Ovary (tissue), 7 donors: ENCODE measurements at regions not wholly inside any gene's neighbourhood (a gene's known extent, or its start where the extent isn't known, plus 50 kb on each side); places are given as distances from the start of the nearest gene placed in this dataset.

Source experiments
- DNase-seq, 5 donors: peaks; one replicate each; pipeline ENCODE4 v3.0.0-alpha.2; 2019 to 2020
- H3K27ac ChIP-seq, 2 donors: fragments of 200-600 bp; one replicate each; pipeline versions ENCODE4 v1.5.1 to v1.8.0; 2019 to 2022
- H3K27me3 ChIP-seq: fragments of 200-600 bp; one replicate; pipeline ENCODE4 v1.8.0; 2022
- H3K36me3 ChIP-seq: fragments of 200-600 bp; sonication (generic); one replicate; pipeline ENCODE4 v1.5.1; 2019
- H3K4me1 ChIP-seq: one replicate; pipeline ENCODE4 v1.8.1; 2013; ENCODE audit warnings: mild to moderate bottlenecking, moderate library complexity; ENCODE audit not compliant: insufficient read depth
- H3K4me3 ChIP-seq: fragments of 200-600 bp; sonication (generic); one replicate; pipeline ENCODE4 v1.5.1; 2017
- H3K9me3 ChIP-seq, 2 donors: fragments of 200-600 bp in 1 of 2; sonication (generic) in 1 of 2; one replicate each; pipeline versions ENCODE4 v1.5.1 to v1.8.1; 2013 to 2019; ENCODE audit warnings: mild to moderate bottlenecking in 1 of 2, moderate library complexity in 1 of 2
- EP300 ChIP-seq: sonication (generic); formaldehyde crosslinking; IDR thresholded peaks from one replicate; pipeline ENCODE4 v1.6.1; 2017; ENCODE audit warnings: antibody characterized with exemption
- POLR2A ChIP-seq: fragments of 450-650 bp; IDR thresholded peaks from one replicate; pipeline ENCODE4 v1.6.1; 2017; ENCODE audit warnings: antibody characterized with exemption, mild to moderate bottlenecking, moderate library complexity
- WGBS, 3 donors: extraction: QIAGEN DNeasy Blood & Tissue Kit in 1 of 3; methylation state at CpG; one replicate each; pipeline versions ENCODE4 v1.1.5 to v1.1.7; 2013 to 2017; 5-methylcytosine and 5-hydroxymethylcytosine counted together
- intact Hi-C, 4 donors: fragments of 100-400 bp; cut with DNase I; formaldehyde crosslinking; loops; one replicate each; pipeline versions ENCODE4 v1.11.0 to v1.15.1; 2022 to 2023
- TF ChIP-seq, protein P1 (sequence below), 3 donors: fragments of 450-650 bp in 2 of 3; fragments of 200-600 bp in 1 of 3; IDR thresholded peaks; one replicate each; pipeline versions ENCODE4 v1.5.1 to v1.8.0; 2016 to 2022; ENCODE audit warnings: antibody characterized with exemption in 3 of 3, mild to moderate bottlenecking in 1 of 3
- donor health status: DM: no; HTN: no; CAD: no; lungs with moderate emphysema.
- donor health status: DM: no; HTN: no; CAD: no.
- donor health status: Bipolar disorder and iron deficiency.
- donor health status: DM: no; HTN: no; CAD: no.
- donor health status: DM: yes; HTN: yes; CAD: no.

DNA sequence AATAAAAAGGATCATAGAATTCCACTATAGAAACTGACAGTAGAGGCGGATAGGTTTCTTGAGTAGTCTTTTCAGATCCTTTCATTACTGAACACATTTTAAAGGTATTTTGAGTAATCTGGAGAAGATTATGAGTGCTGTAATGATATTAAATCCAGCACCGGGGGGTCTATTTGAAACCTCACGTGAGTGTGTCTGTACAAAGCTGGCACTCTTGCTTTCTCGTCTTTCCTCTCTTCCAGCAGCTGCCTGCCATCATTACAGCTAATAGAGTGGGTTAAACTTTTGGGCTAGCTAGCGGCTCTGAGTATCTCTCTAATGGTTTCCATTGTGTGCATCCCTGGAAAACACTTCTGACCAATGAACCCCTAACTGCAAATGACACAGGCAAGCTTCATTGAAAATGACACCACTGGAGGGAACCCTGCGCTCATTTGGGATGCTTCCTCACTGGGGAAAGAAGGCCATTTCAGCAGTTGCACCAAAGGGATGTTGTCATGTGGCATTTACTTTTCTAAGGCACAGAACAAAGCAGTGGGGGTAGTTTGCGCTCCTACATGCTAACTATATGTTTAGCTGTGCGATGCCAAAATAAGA is 101.0 kb downstream of the HRH4 start:
- TF ChIP-seq POLR2A (no peak), EP300 (no peak)
- TF ChIP-seq, protein P1, sequence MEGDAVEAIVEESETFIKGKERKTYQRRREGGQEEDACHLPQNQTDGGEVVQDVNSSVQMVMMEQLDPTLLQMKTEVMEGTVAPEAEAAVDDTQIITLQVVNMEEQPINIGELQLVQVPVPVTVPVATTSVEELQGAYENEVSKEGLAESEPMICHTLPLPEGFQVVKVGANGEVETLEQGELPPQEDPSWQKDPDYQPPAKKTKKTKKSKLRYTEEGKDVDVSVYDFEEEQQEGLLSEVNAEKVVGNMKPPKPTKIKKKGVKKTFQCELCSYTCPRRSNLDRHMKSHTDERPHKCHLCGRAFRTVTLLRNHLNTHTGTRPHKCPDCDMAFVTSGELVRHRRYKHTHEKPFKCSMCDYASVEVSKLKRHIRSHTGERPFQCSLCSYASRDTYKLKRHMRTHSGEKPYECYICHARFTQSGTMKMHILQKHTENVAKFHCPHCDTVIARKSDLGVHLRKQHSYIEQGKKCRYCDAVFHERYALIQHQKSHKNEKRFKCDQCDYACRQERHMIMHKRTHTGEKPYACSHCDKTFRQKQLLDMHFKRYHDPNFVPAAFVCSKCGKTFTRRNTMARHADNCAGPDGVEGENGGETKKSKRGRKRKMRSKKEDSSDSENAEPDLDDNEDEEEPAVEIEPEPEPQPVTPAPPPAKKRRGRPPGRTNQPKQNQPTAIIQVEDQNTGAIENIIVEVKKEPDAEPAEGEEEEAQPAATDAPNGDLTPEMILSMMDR (IDR thresholded peaks at IDR 0.05), result no peak
- intact Hi-C loops, result no loop called here
- Histone ChIP-seq H3K27ac (no peak overlapping the region), H3K9me3 (no peaks in the 10 kb centered on the region), H3K4me3 (no peak overlapping the region), H3K36me3 (no peaks in the 10 kb centered on the region), H3K4me1 (no peaks in the 10 kb centered on the region), H3K27me3 (no peaks in the 10 kb centered on the region)
- no peak for DNase-seq
- 80 to 91% (median 87%) methylated on average over 8 of the region's 8 CpGs for WGBS, 3 donors

GRCh38 chr18:24567199-24567598 is 106.8 kb downstream of the HRH4 start:
- Histone ChIP-seq H3K4me3 (no peak overlapping the region), H3K9me3 (no peaks in the 10 kb centered on the region), H3K27ac (no peak overlapping the region), H3K27me3 (no peaks in the 10 kb centered on the region), H3K36me3 (no peaks in the 10 kb centered on the region), H3K4me1 (no peaks in the 10 kb centered on the region)
- intact Hi-C loops, result no loop called here
- DNase-seq, result no peak
- TF ChIP-seq, protein P1 (IDR thresholded peaks at IDR 0.05), result no peak
- no peak for TF ChIP-seq EP300
- TF ChIP-seq POLR2A, result no peak
- WGBS, 3 donors, result 83 to 89% (median 89%) methylated on average over 4 of the region's 4 CpGs

DNA sequence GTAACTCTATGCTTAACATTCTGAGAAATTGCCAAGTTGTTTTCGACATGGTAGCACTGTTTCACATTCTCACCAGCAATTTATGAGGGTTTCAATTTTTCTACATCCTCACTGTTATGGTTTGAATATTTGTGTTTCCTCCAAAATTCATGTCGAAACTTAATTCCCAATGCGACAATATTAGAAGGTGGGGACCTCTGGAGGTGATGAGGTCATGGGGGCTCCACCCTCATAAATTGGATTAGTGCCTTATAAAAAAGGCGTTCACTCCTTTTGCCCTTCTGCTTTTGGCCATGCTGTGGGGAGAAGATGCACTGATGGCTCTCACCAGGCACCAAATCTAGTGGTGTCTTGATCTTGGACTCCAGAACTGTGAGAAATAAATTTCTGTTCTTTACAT is 110.3 kb downstream of the HRH4 start:
- Histone ChIP-seq H3K9me3 (no peaks in the 10 kb centered on the region), H3K4me3 (no peak overlapping the region)

DNA sequence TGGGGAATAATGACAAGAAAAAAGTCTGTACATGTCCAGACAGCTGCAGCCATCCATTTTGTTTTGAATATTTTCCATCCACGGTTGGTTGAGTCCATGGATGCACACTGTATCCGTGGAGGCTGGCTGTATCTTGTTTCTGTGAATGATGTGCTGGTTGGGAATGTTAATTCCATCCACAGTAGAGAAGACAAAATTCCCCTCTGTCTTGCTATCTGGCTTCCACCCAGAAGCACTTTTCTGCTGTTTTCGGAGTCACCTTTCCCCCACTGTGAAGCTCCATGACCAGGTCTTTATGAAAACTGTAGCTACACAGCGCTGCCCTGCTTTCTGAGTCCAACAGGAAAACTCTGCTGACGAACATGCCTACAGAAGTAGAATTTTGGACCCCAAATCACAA is 122.3 kb downstream of the HRH4 start:
- no peaks in the 10 kb centered on the region for H3K27me3 ChIP-seq
- peaks cover 3% of the 10 kb centered on the region for H3K4me1 ChIP-seq
- WGBS, 3 donors, result 55 to 75% (median 57%) methylated on average over 5 of the region's 5 CpGs
- H3K4me3 ChIP-seq, result no peak overlapping the region
- no peaks in the 10 kb centered on the region for H3K9me3 ChIP-seq
- H3K36me3 ChIP-seq, result no peaks in the 10 kb centered on the region
- TF ChIP-seq, protein P1 (IDR thresholded peaks at IDR 0.05), result no peak
- TF ChIP-seq EP300 (no peak), POLR2A (no peak)
- intact Hi-C loops, result no loop called here
- no peak for DNase-seq
- no peak overlapping the region for H3K27ac ChIP-seq

More for the DNA sequence above, 110.3 kb downstream of the HRH4 start:
- TF ChIP-seq, protein P1 (IDR thresholded peaks at IDR 0.05), result no peak
- TF ChIP-seq POLR2A (no peak), EP300 (no peak)
- Histone ChIP-seq H3K27me3 (no peaks in the 10 kb centered on the region), H3K27ac (no peak overlapping the region), H3K4me1 (no peaks in the 10 kb centered on the region), H3K36me3 (no peaks in the 10 kb centered on the region)
- no peak for DNase-seq
- intact Hi-C loops, result no loop called here
- 83 to 94% (median 91%) methylated on average over 4 of the region's 4 CpGs for WGBS, 3 donors
